ENCODE measurements at regions not wholly inside any gene's neighbourhood (a gene's known extent, or its start where the extent isn't known, plus 50 kb on each side); places are given as distances from the start of the nearest gene placed in this dataset.

DNA sequence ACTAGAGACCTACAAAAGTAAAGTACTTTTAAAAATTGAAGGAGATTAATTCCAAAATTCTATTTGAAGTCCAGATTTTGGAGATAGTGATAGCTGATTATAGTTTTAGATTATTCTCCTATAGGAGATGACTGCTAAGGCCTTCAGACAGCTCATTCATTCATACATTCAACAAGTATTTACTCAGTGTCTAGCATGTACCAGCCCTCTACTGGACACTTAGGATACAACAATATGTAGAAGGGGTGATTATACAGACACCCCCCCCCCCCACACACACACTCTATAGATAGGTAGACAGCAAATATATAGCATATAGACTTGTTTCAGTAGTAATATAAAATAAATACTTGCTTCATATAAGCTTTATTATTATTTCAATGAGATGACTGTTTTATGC is 60.4 kb upstream of the TAF9B start:
- intact Hi-C loops (cut with micrococcal nuclease) = no loop called here
- FAIRE-seq (no peak), DNase-seq (ENCODE audit: low read depth, low spot score) (peak; percentile 21)
- Histone ChIP-seq H3K9ac (replicated peaks; ENCODE audit: extremely low read depth, insufficient read depth, low read length) (no peak overlapping the region), H2AFZ (ENCODE audit: low read depth, low read length) (no peak overlapping the region), H3K9me3 (replicated peaks; ENCODE audit: control insufficient read depth, insufficient read depth, low read length) (no peaks in the 10 kb centered on the region), H3K79me2 (ENCODE audit: control insufficient read depth, insufficient read depth, low read length) (no peaks in the 10 kb centered on the region), H3K4me3 (replicated peaks in 1 of 3; ENCODE audit: insufficient read depth in 1 of 3, low read depth in 1 of 3, low read length in 3 of 3) (no peak overlapping the region), H3K27me3 (ENCODE audit: control insufficient read depth in 2 of 2, insufficient read depth in 2 of 2, low read length in 2 of 2) (no peaks in the 10 kb centered on the region), H3K27ac (ENCODE audit: insufficient read depth, low read depth, low read length) (no peak overlapping the region), H3K4me2 (ENCODE audit: insufficient read depth, low read length) (no peak overlapping the region), H4K20me1 (replicated peaks; ENCODE audit: control insufficient read depth, extremely low read depth, insufficient read depth, low read length) (no peaks in the 10 kb centered on the region), H3K36me3 (ENCODE audit: control insufficient read depth in 2 of 2, extremely low read depth in 1 of 2, insufficient read depth in 2 of 2, low read length in 2 of 2) (no peaks in the 10 kb centered on the region), H3K9me1 (replicated peaks; ENCODE audit: control insufficient read depth, extremely low read depth, insufficient read depth, low read length) (no peaks in the 10 kb centered on the region), H3K4me1 (ENCODE audit: control insufficient read depth, extremely low read depth, insufficient read depth, low read length) (no peaks in the 10 kb centered on the region)
- CTCF ChIA-PET = interaction anchor here (0.5 to 1.3 kb wide), 5 partner anchors 16 to 1921 kb away, joined by 3 to 7 read pairs (median 3); partner anchors contain the start of gene TAF9B
- TF ChIP-seq, protein P1, sequence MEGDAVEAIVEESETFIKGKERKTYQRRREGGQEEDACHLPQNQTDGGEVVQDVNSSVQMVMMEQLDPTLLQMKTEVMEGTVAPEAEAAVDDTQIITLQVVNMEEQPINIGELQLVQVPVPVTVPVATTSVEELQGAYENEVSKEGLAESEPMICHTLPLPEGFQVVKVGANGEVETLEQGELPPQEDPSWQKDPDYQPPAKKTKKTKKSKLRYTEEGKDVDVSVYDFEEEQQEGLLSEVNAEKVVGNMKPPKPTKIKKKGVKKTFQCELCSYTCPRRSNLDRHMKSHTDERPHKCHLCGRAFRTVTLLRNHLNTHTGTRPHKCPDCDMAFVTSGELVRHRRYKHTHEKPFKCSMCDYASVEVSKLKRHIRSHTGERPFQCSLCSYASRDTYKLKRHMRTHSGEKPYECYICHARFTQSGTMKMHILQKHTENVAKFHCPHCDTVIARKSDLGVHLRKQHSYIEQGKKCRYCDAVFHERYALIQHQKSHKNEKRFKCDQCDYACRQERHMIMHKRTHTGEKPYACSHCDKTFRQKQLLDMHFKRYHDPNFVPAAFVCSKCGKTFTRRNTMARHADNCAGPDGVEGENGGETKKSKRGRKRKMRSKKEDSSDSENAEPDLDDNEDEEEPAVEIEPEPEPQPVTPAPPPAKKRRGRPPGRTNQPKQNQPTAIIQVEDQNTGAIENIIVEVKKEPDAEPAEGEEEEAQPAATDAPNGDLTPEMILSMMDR (IDR thresholded peaks at IDR 0.05; ENCODE audit: extremely low read depth in 1 of 2, insufficient read depth in 1 of 2, low read depth in 1 of 2, low read length in 2 of 2) = peak in 1 of 2 donors; percentile 21
- no peak for TF ChIP-seq POLR2A (IDR thresholded peaks at IDR 0.05; ENCODE audit: low read depth, low read length)
- TF ChIP-seq, protein P2, sequence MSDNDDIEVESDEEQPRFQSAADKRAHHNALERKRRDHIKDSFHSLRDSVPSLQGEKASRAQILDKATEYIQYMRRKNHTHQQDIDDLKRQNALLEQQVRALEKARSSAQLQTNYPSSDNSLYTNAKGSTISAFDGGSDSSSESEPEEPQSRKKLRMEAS (IDR thresholded peaks at IDR 0.05; ENCODE audit: insufficient read depth, insufficient read length) = no peak
- no TSS peak for BruUV-seq (replicated peaks)
- dilution Hi-C loops (cut with MboI; ENCODE audit: extremely low pct_ligation_motif_present, low sequenced_read_pairs) = no loop called here
- POLR2A ChIA-PET = no interaction called here
